ENCODE measurements at regions not wholly inside any gene's neighbourhood (a gene's known extent, or its start where the extent isn't known, plus 50 kb on each side); places are given as distances from the start of the nearest gene placed in this dataset.

GRCh38 chr2:144079803-144080202, 440.1 kb downstream of the ZEB2 start:
- DNase-seq (ENCODE audit: low read depth in 2 of 2), result no peak

GRCh38 chr2:144078802-144079724, 440.9 kb downstream of the ZEB2 start:
- no peak for DNase-seq (ENCODE audit: low read depth in 2 of 2)

- no peak for DNase-seq (ENCODE audit: low read depth in 2 of 2)
Observed at GRCh38 chr2:144078106-144078505, 441.8 kb downstream of the ZEB2 start.

GRCh38 chr2:144074450-144074849, 445.5 kb downstream of the ZEB2 start:
- no peak for DNase-seq (ENCODE audit: low read depth in 2 of 2)

GRCh38 chr2:144071461-144071860, 448.5 kb downstream of the ZEB2 start:
- no peak for DNase-seq (ENCODE audit: low read depth in 2 of 2)

GRCh38 chr2:144067506-144067905, 452.4 kb downstream of the ZEB2 start:
- no peak for DNase-seq (ENCODE audit: low read depth in 2 of 2)

- DNase-seq (ENCODE audit: low read depth in 2 of 2), result no peak
Observed at GRCh38 chr2:144063602-144064001, 456.3 kb downstream of the ZEB2 start.

- DNase-seq (ENCODE audit: low read depth in 2 of 2), result no peak
Observed at GRCh38 chr2:144054911-144055310, 465.0 kb downstream of the ZEB2 start.

GRCh38 chr2:144052083-144052482, 467.8 kb downstream of the ZEB2 start:
- DNase-seq (ENCODE audit: low read depth in 2 of 2), result no peak

- DNase-seq (ENCODE audit: low read depth in 2 of 2), result no peak
Observed at GRCh38 chr2:144049137-144049536, 470.8 kb downstream of the ZEB2 start.

DNA sequence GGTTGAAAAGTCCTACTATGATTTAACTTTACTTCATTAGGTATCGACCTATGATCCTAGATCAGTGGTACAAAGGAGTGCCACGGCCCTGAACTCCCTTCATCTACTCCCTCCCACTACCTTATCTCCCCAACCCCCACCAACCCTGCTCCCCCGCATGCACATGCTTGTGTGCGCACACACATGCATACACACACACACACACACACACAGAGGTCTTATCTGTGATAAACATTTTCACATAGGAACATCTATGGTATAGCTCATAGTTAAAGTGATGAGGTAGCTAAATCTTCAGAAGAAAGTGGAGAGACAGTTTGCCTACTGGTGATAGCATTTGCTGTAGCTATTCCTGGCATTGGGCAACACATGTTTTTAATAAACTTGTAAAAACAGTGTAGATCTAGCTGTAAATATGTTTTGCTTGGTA, 471.3 kb downstream of the ZEB2 start:
- DNase-seq (ENCODE audit: low read depth in 2 of 2), result no peak

DNA sequence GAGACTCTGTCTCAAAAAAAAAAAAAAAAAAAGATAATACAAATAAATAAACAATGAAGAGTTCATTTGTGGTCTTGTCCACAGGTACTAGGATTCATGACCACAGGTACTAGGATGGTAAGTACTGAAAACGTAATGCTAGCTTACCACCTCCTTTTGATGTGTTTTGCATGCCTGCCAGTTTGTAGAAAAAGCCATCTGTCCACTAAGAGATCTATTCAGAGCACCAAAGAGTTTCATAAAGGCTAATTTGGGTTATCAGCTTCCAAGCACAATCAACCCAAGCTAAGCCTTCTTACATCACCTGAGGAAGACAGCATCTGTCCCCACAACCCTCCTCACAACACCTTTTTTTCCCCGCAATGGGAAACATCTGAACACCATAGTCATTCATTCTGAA, 477.2 kb downstream of the ZEB2 start:
- no peak for DNase-seq (ENCODE audit: low read depth in 2 of 2)

- no peak for DNase-seq (ENCODE audit: low read depth in 2 of 2)
Observed at GRCh38 chr2:144041612-144042011, 478.3 kb downstream of the ZEB2 start.

- no peak for DNase-seq (ENCODE audit: low read depth in 2 of 2)
Observed at GRCh38 chr2:144040834-144041233, 479.1 kb downstream of the ZEB2 start.

DNA sequence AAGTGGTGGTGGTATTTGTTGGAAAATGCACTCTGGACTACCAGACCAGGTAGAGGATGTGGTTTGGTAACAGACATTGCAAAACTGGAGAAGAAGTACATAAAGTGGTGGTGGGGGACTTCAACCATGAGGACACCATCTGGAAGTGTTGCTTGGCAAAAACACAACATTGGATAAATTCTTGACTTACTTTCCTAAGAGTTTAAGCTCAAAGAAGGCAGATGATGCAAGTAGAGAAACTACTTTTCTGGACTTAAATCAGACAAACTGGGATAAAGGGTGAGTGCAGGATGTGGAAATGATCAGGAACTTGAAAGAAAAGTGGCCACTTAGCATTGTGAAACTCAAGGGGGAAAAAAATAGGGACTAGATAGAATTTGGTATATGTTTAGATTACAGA, 487.4 kb downstream of the ZEB2 start:
- no peak for DNase-seq (ENCODE audit: low read depth in 2 of 2)

GRCh38 chr2:144030791-144031190, 489.1 kb downstream of the ZEB2 start:
- no peak for DNase-seq (ENCODE audit: low read depth in 2 of 2)

- no peak for DNase-seq (ENCODE audit: low read depth in 2 of 2)
Observed at GRCh38 chr2:144027593-144027992, 492.3 kb downstream of the ZEB2 start.

GRCh38 chr2:144026753-144027152, 493.2 kb downstream of the ZEB2 start:
- DNase-seq (ENCODE audit: low read depth in 2 of 2), result no peak

DNA sequence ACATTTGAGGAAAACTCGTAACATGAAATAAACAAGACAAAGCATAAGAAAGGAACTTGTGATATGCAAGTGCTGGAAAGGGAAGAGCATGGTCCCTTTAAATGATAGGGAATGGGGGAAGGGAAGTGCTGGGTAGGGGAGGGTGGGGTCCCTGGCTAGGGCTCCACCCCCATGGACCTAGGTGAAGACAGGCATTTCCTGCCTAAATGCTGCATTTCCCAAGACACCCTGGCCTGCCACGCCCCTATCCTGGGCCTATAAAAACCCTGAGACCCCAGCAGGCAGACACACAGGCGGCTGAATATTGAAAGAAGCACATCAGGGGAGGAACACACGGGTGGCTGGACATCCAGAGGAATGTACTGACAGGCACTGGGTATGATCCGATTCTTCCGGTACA, 499.9 kb downstream of the ZEB2 start:
- DNase-seq (ENCODE audit: low read depth in 2 of 2), result no peak

DNA sequence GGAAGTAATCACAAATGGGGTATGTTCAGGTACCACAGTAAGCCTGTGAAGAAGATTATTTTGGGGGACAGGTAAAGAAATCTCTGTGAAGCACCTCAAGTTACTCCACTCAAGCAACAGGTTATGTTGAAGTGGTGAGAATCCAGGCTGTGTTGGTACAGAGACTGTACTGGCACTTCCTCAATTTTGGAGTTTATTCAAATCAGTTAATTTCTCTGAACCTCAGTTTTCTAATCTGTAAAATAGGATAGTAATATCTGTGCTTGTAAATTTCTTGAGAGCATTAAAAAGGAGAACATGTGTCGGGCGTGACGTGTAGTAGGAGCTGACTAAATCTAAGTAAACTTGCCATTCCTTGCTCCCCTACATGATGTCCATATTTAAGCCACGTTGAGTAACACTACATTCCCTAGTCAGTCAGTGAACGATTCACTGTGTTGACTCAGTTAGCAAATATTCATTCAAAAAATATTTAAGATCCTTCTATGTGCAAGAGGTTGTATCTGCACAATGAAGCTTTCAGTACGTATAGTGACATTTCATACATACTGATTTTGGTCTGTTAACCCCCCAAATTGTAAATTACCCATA, 504.2 kb downstream of the ZEB2 start:
- DNase-seq (ENCODE audit: low read depth in 2 of 2), result no peak

GRCh38 chr2:144015036-144015435, 504.9 kb downstream of the ZEB2 start:
- no peak for DNase-seq (ENCODE audit: low read depth in 2 of 2)

- DNase-seq (ENCODE audit: low read depth in 2 of 2), result no peak
Observed at GRCh38 chr2:144014103-144014502, 505.8 kb downstream of the ZEB2 start.

DNA sequence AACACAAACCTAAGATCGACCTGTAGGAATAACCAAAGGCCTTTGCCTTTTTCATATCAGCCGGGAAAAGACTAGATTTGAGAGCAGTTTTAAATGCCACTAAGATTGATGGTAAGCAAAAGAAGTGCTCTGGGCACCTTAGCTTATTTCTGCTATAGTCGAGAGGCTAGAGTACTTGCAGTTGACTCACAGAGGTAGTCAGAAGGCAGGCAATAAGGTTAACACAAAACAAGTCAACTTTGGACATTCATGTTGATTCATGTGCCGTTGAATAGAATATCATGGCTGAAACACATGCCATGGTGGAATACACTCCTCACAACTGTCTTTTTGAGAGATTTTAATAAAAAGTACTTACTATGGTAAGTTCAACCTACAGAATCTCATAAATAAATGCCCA, 507.6 kb downstream of the ZEB2 start:
- no peak for DNase-seq (ENCODE audit: low read depth in 2 of 2)

All from stimulated activated CD4-positive, alpha-beta T cell treated with anti-CD3 and anti-CD28 coated beads, Interleukin-12 subunit alpha, Interleukin-12 subunit beta, amount 100 ng/mL, for 24 hours (primary cell).